ENCODE measurements at regions not wholly inside any gene's neighbourhood (a gene's known extent, or its start where the extent isn't known, plus 50 kb on each side); places are given as distances from the start of the nearest gene placed in this dataset.

DNA sequence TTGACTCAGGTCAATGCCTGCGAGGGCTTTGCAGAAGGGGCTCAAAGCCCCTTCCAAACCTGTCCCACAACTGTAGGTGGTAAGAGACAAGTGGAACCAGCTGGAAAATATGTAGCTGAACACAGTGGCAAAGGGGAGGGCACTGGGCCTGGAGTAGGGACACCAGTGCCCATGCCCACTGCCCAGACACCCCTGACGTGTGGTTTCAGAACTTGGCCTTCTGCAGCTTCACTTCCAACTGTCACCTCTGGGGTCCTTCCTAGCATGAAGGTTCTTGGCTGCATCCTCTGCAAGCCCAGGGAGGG lies 233.1 kb upstream of the IRX1 start:
- in situ Hi-C loops (cut with MboI), result no loop called here
- H3K9ac ChIP-seq (ENCODE audit: insufficient read depth in 1 of 2, low read depth in 2 of 2, low read length in 2 of 2), result no peak overlapping the region
- no peaks in the 10 kb centered on the region for H3K36me3 ChIP-seq (ENCODE audit: control insufficient read depth, insufficient read depth, low read length)
- CTCF ChIA-PET (ENCODE audit: low intra/inter-chr PET ratio), result no interaction called here
- no peaks in the 10 kb centered on the region for H3K27me3 ChIP-seq (ENCODE audit: control insufficient read depth in 2 of 2, insufficient read depth in 2 of 2, low read length in 2 of 2)
- no peaks in the 10 kb centered on the region for H3K4me1 ChIP-seq (replicated peaks in 1 of 2; ENCODE audit: control insufficient read depth in 2 of 2, insufficient read depth in 2 of 2, low read length in 2 of 2)
- DNase-seq (ENCODE audit: extremely low read depth in 1 of 4, low spot score in 3 of 4), result no peak
- 0% methylated on average over 2 of the region's 2 CpGs for WGBS (ENCODE audit: insufficient coverage, low coverage, missing lambda C conversion rate)
- no peaks in the 10 kb centered on the region for H3K9me1 ChIP-seq (ENCODE audit: control insufficient read depth, insufficient read depth, low read length)
- intact Hi-C loops (cut with micrococcal nuclease), result no loop called here
- no peak overlapping the region for H3K27ac ChIP-seq (ENCODE audit: extremely low read depth, low read depth, low read length)
- TF ChIP-seq, protein P1, sequence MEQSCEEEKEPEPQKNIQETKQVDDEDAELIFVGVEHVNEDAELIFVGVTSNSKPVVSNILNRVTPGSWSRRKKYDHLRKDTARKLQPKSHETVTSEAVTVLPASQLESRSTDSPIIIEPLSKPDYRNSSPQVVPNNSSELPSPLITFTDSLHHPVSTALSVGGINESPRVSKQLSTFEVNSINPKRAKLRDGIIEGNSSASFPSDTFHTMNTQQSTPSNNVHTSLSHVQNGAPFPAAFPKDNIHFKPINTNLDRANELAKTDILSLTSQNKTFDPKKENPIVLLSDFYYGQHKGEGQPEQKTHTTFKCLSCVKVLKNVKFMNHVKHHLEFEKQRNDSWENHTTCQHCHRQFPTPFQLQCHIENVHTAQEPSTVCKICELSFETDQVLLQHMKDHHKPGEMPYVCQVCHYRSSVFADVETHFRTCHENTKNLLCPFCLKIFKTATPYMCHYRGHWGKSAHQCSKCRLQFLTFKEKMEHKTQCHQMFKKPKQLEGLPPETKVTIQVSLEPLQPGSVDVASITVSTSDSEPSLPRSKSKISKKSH (CRISPR knock-in tag; IDR thresholded peaks at IDR 0.05), result no peak
- TF ChIP-seq JUND (IDR thresholded peaks at IDR 0.05; ENCODE audit: borderline replicate concordance, low read depth, low read length) (no peak), JUND (tag; IDR thresholded peaks at IDR 0.05; ENCODE audit: borderline replicate concordance, low read depth, low read length) (no peak), NR2F6 (CRISPR knock-in tag; IDR thresholded peaks at IDR 0.05) (no peak)
- H3K4me3 ChIP-seq, result no peak overlapping the region
- BruUV-seq (replicated peaks), result no TSS peak
- FAIRE-seq, result no peak
- no peak for ATAC-seq
- POLR2A ChIA-PET, result no interaction called here
- H4K20me1 ChIP-seq (replicated peaks; ENCODE audit: control insufficient read depth, insufficient read depth, low read length), result no peaks in the 10 kb centered on the region
- no peak overlapping the region for H3K4me2 ChIP-seq (ENCODE audit: insufficient read depth, low read length)
- H3K79me2 ChIP-seq (ENCODE audit: control insufficient read depth, insufficient read depth, low read length), result no peaks in the 10 kb centered on the region
- no peak overlapping the region for H2AFZ ChIP-seq (ENCODE audit: low read depth, low read length)
- no peaks in the 10 kb centered on the region for H3K9me3 ChIP-seq (replicated peaks; ENCODE audit: control insufficient read depth, insufficient read depth, low read depth, low read length)

DNA sequence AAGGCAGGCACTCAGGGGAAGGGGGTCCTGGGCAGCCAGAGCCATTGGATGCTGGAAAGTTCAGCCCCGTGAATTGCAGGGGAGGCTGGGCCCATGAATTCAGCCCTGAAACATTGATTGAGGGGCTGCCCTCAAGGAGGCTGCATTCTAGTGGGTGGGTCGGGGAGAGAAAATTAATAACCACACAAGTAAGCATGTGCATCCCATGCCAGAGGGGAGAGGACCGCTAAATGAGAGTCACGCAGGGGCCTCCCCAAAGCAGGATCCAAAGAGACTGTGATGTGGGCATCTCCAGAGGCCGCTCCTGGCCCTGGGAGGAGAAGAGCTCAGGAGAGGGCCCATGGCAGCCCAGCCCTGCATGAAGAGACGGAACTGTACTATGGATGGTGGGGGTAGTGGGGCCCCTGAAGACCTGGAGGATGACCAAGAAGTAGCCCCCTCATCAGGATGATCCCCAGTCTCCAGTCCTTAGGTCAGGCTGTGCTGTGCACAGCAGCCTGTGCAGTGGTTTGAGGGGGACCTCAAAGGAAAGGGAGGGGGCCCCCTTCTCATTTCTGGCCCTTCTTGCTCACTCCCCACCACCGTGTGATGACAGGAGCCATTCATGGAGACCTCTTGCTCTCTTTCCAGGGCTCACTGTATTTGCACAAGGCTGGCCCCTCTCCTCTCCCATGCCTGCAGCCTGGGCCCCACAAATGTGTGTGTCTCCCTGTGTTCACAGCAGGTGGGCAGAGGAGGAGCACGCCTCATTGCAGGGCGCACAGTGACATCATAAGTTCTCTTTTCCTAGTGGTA lies 233.6 kb upstream of the IRX1 start:
- no peaks in the 10 kb centered on the region for H3K9me3 ChIP-seq (replicated peaks; ENCODE audit: control insufficient read depth, insufficient read depth, low read depth, low read length)
- in situ Hi-C loops (cut with MboI) (no loop called here), intact Hi-C loops (cut with micrococcal nuclease) (no loop called here)
- H2AFZ ChIP-seq (ENCODE audit: low read depth, low read length), result no peak overlapping the region
- no peak overlapping the region for H3K4me2 ChIP-seq (ENCODE audit: insufficient read depth, low read length)
- H3K4me1 ChIP-seq (replicated peaks in 1 of 2; ENCODE audit: control insufficient read depth in 2 of 2, insufficient read depth in 2 of 2, low read length in 2 of 2), result no peaks in the 10 kb centered on the region
- H4K20me1 ChIP-seq (replicated peaks; ENCODE audit: control insufficient read depth, insufficient read depth, low read length), result no peaks in the 10 kb centered on the region
- FAIRE-seq (no peak), ATAC-seq (no peak), DNase-seq (ENCODE audit: extremely low read depth in 1 of 4, low spot score in 3 of 4) (no peak)
- no peak overlapping the region for H3K9ac ChIP-seq (ENCODE audit: insufficient read depth in 1 of 2, low read depth in 2 of 2, low read length in 2 of 2)
- H3K27me3 ChIP-seq (ENCODE audit: control insufficient read depth in 2 of 2, insufficient read depth in 2 of 2, low read length in 2 of 2), result no peaks in the 10 kb centered on the region
- WGBS (ENCODE audit: insufficient coverage, low coverage, missing lambda C conversion rate), result 1% methylated on average over 9 of the region's 9 CpGs
- CTCF ChIA-PET (ENCODE audit: low intra/inter-chr PET ratio), result no interaction called here
- no TSS peak for BruUV-seq (replicated peaks)
- H3K36me3 ChIP-seq (ENCODE audit: control insufficient read depth, insufficient read depth, low read length), result no peaks in the 10 kb centered on the region
- H3K27ac ChIP-seq (ENCODE audit: extremely low read depth, low read depth, low read length), result no peak overlapping the region
- no peaks in the 10 kb centered on the region for H3K79me2 ChIP-seq (ENCODE audit: control insufficient read depth, insufficient read depth, low read length)
- no peaks in the 10 kb centered on the region for H3K9me1 ChIP-seq (ENCODE audit: control insufficient read depth, insufficient read depth, low read length)
- POLR2A ChIA-PET, result no interaction called here
- no peak overlapping the region for H3K4me3 ChIP-seq
- no peak for TF ChIP-seq TOE1 (IDR thresholded peaks at IDR 0.05; ENCODE audit: borderline replicate concordance)
- no peak for TF ChIP-seq TOE1 (CRISPR knock-in tag; IDR thresholded peaks at IDR 0.05; ENCODE audit: borderline replicate concordance, low read depth)
- TF ChIP-seq MAFK (IDR thresholded peaks at IDR 0.05; ENCODE audit: low read length), result no peak
- TF ChIP-seq MBD2 (IDR thresholded peaks at IDR 0.05; ENCODE audit: borderline replicate concordance, low read depth), result no peak
- TF ChIP-seq, protein P2, sequence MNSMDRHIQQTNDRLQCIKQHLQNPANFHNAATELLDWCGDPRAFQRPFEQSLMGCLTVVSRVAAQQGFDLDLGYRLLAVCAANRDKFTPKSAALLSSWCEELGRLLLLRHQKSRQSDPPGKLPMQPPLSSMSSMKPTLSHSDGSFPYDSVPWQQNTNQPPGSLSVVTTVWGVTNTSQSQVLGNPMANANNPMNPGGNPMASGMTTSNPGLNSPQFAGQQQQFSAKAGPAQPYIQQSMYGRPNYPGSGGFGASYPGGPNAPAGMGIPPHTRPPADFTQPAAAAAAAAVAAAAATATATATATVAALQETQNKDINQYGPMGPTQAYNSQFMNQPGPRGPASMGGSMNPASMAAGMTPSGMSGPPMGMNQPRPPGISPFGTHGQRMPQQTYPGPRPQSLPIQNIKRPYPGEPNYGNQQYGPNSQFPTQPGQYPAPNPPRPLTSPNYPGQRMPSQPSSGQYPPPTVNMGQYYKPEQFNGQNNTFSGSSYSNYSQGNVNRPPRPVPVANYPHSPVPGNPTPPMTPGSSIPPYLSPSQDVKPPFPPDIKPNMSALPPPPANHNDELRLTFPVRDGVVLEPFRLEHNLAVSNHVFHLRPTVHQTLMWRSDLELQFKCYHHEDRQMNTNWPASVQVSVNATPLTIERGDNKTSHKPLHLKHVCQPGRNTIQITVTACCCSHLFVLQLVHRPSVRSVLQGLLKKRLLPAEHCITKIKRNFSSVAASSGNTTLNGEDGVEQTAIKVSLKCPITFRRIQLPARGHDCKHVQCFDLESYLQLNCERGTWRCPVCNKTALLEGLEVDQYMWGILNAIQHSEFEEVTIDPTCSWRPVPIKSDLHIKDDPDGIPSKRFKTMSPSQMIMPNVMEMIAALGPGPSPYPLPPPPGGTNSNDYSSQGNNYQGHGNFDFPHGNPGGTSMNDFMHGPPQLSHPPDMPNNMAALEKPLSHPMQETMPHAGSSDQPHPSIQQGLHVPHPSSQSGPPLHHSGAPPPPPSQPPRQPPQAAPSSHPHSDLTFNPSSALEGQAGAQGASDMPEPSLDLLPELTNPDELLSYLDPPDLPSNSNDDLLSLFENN (IDR thresholded peaks at IDR 0.05; ENCODE audit: low read depth in 2 of 2, low read length in 2 of 2), result no peak
- no peak for TF ChIP-seq ETV1 (tag; conservative IDR thresholded peaks at IDR 0.05; ENCODE audit: low read depth)
